LHCN-M2 (cell line): ENCODE measurements at regions not wholly inside any gene's neighbourhood (a gene's known extent, or its start where the extent isn't known, plus 50 kb on each side); places are given as distances from the start of the nearest gene placed in this dataset.
A peak's percentile ranks its signal among the peaks of the same experiment; 100 is the strongest.
"Not testable (repeated sequence)": the region's sequence is repeated elsewhere in the genome, so short reads cannot be mapped to it uniquely, and the experiment has no call there.

Experiments used
- DNase-seq: peaks from one replicate; pipeline ENCODE4 v3.0.0-alpha.2; 2012; ENCODE audit warnings: low read depth

GRCh38 chr14:43729143-43729542, 777.9 kb downstream of the FSCB start:
- DNase-seq: no peak

DNA sequence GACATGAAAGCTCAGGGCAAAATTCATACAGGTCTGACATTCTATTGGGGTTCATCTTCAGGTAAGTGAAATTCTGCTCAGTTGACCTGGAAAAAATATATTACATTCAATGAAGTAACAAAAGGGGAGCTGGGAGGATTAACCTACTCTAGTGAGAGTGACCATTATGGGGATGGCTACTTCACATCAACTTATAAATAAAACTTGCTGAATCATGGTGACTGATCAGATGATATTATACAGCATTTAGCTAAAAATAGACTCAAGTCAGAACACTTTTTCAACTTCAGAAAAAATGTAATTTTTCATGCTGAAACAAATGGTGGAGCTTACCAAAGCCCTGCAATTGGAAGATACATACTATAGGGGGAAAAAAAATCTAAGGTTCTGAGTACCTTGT, 800.2 kb downstream of the FSCB start:
- peak; percentile 2 for DNase-seq

- DNase-seq: not testable (repeated sequence)
Measured at GRCh38 chr14:43698561-43699284, 808.4 kb downstream of the FSCB start.

- DNase-seq: no peak
Measured at GRCh38 chr14:43697003-43697402, 810.1 kb downstream of the FSCB start.

DNA sequence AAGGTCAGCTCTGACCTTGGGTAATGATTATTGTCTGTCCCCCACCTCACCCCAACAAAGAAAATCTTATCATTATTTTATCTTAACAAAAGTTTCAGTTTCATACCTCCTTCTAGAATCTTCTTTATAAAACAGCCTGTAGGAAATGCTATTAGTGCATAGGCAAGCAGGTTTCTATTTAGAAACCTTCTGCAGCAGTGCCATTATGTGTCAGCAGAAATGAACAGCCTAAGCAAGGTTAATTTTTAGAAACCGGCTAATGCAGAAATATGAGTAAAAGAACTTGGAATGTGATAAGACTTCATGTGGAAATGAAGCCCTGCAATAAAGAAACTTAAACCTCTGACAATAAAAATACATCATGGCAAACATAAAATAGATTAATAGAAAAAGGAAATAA, 814.4 kb downstream of the FSCB start:
- no peak for DNase-seq

DNA sequence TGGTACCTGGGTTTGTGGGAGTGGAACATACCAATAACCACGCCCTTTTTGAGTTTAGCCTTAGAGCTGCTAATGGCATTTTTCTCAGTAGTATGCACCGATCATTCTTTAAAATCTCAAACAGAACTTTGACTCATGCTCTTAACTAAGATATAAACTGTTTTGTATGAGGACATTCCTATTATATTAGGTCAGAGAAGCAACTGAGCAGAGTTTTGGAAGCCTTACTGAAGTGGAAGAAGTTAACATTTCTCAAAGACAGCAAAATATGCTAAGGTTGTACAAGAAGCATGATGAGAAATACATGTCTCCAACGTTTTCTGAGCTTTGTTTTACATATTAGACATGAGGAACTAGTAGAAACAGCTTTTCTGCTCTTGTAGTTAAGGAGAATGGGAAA, 819.2 kb downstream of the FSCB start:
- peak; percentile 1 for DNase-seq

DNA sequence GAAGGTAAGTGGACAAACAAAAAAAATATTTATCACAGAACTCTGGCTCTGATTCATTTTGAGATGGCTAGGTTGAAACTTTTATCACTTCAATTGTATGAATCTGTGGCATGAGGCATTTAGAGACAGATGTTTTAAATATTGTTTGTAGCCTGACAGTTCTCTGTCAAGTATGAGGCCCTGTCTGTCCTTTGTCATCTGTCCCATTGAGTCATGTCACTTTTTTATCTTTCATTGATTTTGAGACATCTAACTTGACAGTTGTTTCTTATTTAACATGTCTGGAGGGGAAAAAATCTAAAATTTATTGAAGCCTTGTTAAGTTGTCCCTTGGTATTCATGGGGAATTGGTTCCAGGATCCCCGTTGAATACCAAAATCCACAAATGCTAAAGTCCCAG, 829.5 kb downstream of the FSCB start:
- no peak for DNase-seq

GRCh38 chr14:43674273-43674672, 832.8 kb downstream of the FSCB start:
- DNase-seq: no peak

DNA sequence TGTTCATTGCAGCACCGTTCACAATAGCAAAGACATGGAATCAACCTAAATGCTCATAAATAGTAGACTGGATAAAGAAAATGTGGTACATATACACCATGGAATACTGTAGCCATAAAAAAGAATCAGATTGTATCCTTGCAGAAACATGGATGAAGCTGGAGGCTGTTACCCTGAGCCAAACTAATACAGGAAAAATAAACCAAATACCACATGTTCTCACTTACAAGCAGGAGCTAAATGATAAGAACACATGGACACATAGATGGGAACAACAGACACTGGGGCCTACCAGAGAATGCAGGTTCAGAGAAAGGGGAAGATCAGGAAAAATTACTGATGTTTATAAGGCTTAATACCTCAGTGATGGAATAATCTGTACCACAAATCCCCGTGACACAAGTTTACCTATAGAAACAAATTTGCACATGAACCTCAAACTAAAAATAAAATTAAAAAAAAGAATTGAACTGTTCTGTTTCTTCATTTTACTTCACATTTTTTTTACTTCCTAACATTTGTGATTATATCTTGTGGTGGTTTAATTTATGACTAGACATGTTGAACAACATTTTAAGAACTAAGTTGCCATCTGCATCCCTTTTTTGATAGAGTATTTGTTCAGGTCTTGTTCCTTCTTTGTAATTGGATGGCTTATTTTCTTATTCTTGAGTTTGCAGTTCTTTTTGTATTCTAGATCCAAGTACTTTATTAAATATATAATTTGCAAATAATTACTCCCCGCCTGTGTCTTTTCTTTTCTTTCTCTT, 835.2 kb downstream of the FSCB start:
- DNase-seq: no peak

- DNase-seq: no peak
Measured at GRCh38 chr14:43669355-43669754, 837.7 kb downstream of the FSCB start.

- DNase-seq: no peak
Measured at GRCh38 chr14:43665570-43666267, 841.4 kb downstream of the FSCB start.

DNA sequence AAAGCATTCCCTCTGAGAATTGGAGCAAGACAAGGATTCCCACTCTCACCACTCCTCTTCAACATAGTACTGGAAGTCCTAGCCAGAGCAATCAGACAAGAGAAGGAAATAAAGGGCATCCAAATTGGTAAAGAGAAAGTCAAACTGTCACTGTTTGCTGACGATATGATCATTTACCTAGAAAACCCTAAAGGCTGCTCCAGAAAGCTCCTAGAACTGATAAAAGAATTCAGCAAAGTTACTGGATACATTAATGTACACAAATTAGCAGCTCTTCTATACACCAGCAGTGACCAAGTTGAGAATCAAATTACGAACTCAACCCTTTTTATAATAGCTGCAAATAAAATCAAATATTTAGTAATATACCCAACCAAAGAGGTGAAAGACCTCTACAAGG, 851.9 kb downstream of the FSCB start:
- DNase-seq: not testable (repeated sequence)

GRCh38 chr14:43651896-43652295, 855.2 kb downstream of the FSCB start:
- DNase-seq: no peak

GRCh38 chr14:43651185-43651787, 855.8 kb downstream of the FSCB start:
- DNase-seq: no peak

DNA sequence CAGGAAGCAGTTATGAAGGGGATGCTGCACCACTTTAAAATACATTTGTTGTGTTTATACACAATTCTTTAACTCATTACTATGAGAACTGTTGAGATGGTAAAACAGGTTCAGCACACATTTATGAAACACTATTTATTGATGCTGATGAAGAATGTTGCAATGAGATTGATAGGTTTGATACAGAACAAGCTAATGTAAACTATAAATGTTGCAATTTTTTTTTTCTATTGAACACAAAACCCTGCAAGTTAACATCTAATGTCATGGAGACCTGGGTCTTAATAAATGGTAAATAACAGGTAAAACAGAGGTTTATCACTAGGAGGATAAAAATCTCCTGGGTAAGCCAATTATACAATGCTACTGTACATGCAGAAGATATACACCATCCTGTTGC, 857.6 kb downstream of the FSCB start:
- no peak for DNase-seq

- no peak for DNase-seq
Measured at GRCh38 chr14:43647302-43647701, 859.8 kb downstream of the FSCB start.

DNA sequence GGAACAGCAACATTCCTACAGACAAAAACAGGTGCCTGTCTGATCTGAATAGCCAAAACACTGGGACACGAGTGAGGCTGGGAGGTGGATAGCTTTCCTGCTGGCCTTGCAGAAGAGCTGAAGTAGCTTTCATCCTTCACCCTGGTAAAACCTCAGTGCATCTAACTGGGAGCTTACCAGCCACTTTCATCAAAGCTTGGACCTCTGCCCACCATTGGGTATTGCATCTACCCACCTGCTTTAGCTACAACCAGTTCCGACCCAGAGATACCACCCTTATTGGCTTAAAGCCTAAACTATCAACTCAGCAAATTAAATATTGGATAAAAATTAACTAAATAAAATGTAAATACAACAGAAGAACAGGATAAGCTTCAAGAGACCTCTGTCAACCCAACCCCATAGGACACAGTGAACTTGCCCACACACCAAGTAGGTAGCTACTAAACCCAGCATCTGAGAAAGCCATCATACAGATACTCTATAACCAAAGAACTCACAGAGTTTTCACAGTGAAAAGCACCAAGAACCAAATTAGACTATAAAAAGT, 866.3 kb downstream of the FSCB start:
- DNase-seq: no peak

DNA sequence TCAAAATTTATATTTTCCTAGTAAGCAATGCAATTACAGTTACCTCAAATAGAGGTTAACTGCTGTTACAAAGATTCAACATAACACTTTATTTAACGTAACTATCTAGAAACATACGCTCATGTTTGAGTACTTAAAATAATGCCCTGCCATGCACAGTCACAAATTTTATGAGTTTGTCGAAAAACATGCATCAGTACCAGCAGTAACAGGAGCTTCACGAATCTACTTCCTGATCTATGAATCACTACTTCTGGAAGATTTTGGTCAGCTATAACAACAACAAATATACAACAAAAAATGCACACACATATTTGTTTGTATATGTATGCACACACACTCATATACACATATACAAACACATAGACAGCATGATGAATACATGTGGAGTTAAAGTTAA, 881.8 kb downstream of the FSCB start:
- no peak for DNase-seq

- no peak for DNase-seq
Measured at GRCh38 chr14:43621282-43621681, 885.8 kb downstream of the FSCB start.

DNA sequence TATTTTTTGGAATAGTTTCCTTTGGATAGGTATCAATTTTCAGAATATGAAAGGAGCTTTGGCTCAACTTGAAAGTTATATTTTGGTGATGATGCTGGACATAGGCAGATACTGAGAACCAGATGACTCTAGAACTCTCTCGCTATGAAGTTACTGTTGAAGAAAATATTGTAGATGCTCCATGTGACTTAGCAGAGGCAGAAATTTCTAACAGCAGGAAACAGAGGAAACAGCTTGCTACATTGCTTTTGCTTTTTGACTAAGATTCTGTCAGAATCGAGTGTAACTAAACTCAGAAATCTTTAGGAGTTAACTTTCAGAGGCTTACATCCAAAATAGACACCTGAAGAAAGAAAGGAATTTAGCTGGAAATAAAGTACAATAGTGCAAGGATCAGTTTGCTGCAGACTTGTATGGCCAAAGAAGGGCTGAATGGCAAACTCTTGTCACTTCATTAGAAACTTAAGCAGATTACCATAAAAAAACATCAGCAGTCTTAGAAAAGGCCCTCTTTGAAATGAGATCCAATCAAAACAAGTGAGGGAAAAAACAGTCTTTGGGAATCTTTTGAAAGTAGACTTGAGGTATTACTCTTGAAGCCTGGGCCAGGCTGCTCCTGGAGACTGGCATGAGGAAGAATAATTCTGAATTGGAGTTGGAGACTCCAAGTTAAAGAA, 911.8 kb downstream of the FSCB start:
- DNase-seq: no peak

DNA sequence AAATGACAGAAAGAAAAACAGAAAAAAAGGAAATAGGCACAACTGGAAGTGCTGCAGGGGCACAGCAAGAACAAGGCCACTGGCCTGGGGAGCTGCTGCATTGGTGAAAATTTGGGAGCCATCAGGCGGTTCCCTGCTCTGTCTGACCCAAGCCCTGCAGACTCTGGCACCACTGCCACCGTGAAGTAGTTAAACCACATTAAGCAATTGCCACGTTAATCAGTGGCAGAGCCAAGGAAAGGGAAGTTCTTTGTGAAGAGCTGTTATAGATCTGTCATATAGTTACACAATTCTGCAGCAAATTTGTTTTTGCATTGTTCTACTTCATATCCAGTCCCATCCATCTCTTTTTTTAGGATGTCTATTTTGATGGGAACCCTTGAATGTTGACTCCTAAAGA, 915.3 kb downstream of the FSCB start:
- DNase-seq: no peak
